C4-2B (cell line): ENCODE measurements at regions not wholly inside any gene's neighbourhood (a gene's known extent, or its start where the extent isn't known, plus 50 kb on each side); places are given as distances from the start of the nearest gene placed in this dataset.
"Not testable (repeated sequence)": the region's sequence is repeated elsewhere in the genome, so short reads cannot be mapped to it uniquely, and the experiment has no call there.

ENCODE experiments used
- H3K27ac ChIP-seq: fragments of 450-650 bp; 2 replicates; pipeline ENCODE4 v1.5.1; 2017
- ZFX ChIP-seq: fragments of 450-650 bp; IDR thresholded peaks from 2 replicates; pipeline ENCODE4 v1.6.1; 2017
- TF ChIP-seq, protein P1 (sequence below): fragments of 450-650 bp; conservative IDR thresholded peaks from 2 replicates; pipeline ENCODE4 v1.5.1; 2017; ENCODE audit warnings: mild to moderate bottlenecking

DNA sequence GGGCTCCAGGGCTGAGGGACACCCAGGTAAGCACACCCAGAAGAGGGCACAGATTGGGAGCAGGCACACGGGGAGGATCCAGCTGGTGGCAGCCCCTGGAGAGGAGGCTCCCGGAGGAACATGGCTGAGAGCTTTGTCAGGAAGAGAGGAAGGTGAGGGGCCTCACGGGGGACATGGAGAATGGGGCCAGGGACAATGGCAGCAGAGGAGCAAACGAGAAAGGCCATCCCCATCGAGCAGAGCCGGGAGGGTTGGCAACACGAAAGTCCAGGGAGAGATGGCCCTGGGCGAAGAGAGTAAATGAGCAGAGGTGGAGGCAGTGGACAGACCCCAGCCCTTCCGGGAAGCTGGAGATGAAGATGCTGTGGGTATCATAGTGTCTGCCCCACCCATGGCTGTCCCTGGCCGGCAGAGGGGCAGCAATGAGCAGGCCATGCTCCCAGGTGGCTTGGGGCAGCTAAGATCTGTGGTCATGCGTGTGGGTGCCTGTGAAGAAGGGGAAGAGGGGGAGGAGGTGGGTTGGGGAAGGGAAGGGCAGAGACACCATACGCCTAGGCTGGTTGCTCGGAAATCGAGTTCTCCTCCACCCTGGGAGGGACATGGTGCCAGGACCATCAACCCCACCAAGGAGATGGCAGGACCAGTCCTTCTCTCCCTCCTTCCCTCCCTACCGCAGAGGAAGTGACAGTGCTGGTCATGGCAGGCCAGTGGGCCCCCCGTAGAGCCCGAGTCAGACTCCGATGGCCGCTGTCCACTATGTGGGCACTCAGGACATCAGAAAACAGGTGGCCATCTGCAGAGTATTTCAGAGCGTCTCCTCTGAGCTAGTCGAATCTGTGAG lies 191.7 kb downstream of the NDUFA10 start:
- no peak for TF ChIP-seq ZFX
- TF ChIP-seq, protein P1, sequence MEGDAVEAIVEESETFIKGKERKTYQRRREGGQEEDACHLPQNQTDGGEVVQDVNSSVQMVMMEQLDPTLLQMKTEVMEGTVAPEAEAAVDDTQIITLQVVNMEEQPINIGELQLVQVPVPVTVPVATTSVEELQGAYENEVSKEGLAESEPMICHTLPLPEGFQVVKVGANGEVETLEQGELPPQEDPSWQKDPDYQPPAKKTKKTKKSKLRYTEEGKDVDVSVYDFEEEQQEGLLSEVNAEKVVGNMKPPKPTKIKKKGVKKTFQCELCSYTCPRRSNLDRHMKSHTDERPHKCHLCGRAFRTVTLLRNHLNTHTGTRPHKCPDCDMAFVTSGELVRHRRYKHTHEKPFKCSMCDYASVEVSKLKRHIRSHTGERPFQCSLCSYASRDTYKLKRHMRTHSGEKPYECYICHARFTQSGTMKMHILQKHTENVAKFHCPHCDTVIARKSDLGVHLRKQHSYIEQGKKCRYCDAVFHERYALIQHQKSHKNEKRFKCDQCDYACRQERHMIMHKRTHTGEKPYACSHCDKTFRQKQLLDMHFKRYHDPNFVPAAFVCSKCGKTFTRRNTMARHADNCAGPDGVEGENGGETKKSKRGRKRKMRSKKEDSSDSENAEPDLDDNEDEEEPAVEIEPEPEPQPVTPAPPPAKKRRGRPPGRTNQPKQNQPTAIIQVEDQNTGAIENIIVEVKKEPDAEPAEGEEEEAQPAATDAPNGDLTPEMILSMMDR: no peak
- no peak overlapping the region for H3K27ac ChIP-seq

DNA sequence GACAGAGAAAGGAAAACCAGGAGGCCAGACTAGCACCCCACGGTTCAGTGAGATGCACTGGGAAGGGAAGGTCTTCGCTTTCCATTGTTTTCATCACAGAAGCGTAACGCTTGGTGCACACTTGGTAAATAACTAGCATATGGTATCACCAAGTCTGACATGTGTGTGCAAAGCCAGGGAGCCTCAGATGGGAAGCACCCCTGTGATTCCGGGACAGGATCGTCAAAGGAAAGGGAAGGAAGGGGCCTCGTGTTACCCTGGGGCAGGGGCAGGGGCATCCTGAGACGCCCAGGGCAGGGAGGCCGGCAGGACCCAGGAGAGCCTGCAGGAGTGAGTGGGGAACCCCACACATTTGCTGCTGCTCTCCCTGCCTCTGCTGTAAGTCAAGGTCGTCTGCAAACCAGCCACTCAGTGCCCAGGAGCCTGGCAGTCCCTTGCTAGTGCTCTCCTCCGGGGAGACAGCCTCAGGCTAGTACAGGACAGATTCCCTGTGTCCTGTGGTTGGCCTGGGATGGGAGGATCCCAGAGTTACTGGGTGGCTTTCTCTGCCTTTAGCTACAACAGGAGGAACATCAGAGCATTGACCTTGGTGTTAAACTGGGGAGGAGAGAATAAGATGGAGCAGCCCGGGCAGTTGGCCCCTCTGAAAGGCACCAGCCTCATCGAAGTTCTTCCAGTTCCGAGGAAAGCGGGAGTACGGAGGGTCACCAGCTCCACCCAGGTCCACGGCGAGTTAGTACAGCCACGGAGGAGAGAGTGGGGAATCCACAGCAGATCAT lies 192.5 kb downstream of the NDUFA10 start:
- TF ChIP-seq, protein P1: no peak
- TF ChIP-seq ZFX: no peak

DNA sequence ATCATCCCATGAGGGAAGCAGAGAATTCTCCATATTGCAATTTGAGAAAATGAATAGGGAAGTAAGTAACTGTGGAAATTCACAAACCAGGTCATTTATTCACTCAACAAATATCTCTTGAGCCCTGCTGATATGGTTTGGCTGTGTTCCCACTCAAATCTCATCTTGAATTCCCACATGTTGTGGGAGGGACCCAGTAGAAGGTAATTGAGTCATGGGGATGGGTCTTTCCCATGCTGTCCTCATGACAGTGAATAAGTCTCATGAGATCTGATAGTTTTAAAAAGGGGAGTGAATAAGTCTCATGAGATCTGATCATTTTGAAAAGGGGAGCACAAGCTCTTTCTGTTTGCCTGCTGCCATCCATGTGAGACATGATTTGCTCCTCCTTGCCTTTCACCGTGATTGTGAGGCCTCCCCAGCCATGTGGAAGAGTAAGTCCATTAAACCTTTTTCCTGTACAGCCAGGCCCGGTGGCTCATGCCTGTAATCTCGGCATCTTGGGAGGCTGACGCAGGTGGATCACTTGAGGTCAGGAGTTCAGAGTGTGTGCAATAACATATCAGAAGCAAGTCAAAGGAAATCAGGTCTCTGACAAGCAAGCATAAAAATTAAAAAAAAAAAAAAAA lies 193.2 kb downstream of the NDUFA10 start:
- TF ChIP-seq, protein P1: no peak
- no peak for TF ChIP-seq ZFX
- H3K27ac ChIP-seq: no peak overlapping the region

More for the DNA sequence above, 192.5 kb downstream of the NDUFA10 start:
- no peak overlapping the region for H3K27ac ChIP-seq

DNA sequence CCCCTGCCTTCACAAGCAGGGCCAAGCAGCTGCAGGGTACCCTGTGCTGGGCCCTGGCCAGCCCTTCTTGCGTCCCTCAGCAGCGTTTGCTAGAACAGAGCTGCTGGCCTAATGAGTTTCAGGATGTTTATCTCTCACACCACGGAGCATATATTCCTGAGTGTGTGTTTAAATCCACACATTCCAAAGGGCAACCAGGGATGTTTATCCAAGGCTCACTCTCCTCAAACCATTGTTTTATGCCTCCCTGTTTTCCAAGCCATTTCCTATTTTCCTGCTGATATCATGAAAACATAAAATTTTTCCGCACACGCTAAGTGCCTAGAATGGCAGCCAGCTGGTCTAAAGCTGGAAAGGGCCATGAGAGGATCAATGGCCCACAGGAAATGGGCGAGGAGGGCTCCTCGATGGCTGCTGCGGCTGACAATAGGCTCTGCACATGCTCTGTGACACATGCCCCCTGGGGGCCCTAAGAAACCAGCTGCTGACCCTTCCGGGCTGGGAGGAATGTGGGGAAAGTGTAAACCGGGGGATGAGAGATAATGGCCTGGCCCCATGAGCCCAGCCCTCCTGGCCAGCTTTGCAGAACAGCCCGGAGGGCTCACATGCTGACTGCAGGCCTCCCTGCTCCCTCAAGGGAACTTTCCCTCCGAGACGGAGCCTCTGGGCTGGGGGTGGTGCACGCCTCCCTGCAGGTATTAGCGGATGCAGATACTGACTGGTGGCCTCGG lies 194.0 kb downstream of the NDUFA10 start:
- TF ChIP-seq, protein P1: no peak
- no peak for TF ChIP-seq ZFX
- no peak overlapping the region for H3K27ac ChIP-seq

DNA sequence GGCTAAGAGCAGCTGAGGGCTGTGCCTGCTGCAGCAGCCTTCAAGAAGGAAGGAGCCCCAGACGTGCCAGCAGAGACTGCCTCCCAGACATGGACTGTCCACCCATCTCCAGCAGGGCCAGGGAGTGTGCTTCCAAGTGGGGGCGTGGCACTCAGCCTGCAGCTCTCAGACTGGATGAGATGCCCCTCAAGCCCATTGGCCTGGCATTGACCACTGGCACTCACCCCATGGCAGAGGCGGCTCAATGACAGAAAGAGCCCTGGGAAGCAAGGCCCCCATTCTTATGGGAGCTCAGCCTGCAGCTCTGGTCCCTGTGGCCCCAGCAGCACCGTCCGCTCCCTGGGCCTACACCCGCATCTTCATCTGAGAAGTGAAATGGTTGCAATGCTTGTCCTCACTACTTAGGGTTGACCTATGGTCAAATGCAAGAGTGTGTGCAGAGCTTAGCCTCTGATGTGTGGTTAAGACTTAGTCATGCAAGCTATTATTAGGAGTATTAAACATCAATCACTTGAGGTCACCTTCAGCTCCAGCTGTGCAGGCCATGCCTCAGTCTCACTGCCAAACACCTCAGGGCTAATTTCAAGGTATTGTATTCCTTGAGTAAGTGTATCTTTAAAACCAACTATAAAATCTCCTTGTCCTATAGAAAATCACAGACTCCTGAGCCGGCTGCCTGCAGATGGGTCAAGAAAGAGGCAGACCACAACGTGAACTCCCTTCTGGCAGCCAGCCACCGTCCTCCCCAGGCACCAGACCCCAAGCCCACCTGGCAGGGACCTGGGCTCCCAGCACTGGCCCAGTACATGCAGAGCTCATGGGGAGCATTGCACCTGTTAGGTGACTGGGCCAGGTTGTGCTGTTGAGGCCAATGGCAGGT lies 194.8 kb downstream of the NDUFA10 start:
- TF ChIP-seq, protein P1: no peak
- no peak for TF ChIP-seq ZFX
- H3K27ac ChIP-seq: no peak overlapping the region

DNA sequence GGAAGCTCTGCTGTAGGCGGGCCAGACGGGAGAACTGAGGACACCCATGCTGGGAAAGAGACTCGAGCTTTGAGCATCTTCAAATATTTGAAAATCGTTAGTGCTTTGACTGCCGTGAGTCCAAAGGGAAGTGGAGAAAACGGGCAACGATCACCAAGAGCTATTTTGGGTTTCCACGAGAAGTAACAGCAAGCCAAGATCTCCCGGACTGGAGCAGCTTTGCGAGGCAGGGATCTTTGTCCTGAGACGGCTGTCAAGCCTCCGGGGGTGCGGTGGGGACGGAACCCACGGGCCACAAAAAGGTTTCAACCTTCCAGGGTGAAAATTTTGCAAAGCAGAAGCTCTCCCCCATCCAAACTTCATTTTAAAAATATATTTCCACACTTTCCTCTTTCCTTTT lies 195.8 kb downstream of the NDUFA10 start:
- TF ChIP-seq ZFX: no peak
- TF ChIP-seq, protein P1: no peak
- H3K27ac ChIP-seq: no peak overlapping the region

DNA sequence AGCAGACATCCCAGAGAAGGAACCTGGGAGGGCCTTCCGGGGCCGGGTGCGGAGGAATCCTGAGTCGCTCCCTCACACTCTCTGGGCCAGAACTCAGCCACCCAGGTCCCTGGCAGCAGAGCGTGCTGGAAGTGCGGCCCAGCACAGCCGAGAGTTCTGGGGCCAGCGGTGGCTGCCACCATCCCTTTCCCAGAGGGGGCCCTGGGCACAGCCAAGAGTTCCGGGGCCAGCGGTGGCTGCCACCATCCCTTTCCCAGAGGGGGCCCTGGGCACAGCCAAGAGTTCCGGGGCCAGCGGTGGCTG lies 196.2 kb downstream of the NDUFA10 start:
- not testable (repeated sequence) for H3K27ac ChIP-seq
